ENCODE measurements at regions not wholly inside any gene's neighbourhood (a gene's known extent, or its start where the extent isn't known, plus 50 kb on each side); places are given as distances from the start of the nearest gene placed in this dataset.

DNA sequence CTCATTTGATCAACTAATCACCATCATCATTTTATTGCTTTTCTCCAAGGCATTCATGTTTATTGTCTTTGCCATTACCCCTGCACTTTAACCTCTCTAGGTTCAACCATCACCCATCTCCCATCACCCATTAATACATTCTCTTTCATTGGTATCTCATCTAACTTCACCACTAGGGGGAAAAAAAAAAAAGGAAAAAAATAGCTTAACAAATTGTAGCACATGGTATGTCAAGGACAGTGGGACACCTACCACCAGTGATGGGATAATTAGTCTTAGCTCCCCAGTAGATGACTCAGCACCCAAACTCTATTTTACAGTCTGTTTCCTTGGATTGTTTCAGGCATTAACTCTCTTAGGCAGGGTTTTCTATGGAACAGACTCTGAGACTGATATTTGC, 1770.2 kb upstream of the MIR17HG start:
- H3K56ac ChIP-seq (ENCODE audit: extremely low read depth, insufficient read depth, low read length), result no peak overlapping the region
- no peak overlapping the region for H3K14ac ChIP-seq (replicated peaks; ENCODE audit: low read depth, low read length)
- POLR2A ChIA-PET (ENCODE audit: unreplicated experiment), result no interaction called here
- no peak overlapping the region for H4K8ac ChIP-seq (ENCODE audit: low read depth in 2 of 2, low read length in 2 of 2)
- H2BK20ac ChIP-seq (ENCODE audit: low read depth, low read length), result no peak overlapping the region
- no peak overlapping the region for H3K4ac ChIP-seq (ENCODE audit: low read depth, low read length)
- H3K9me1 ChIP-seq (ENCODE audit: insufficient read depth, low read length), result no peaks in the 10 kb centered on the region
- H2AK5ac ChIP-seq (ENCODE audit: low read depth, low read length), result no peak overlapping the region
- H3K27me3 ChIP-seq (ENCODE audit: control insufficient read depth, insufficient read depth, low read length), result no peaks in the 10 kb centered on the region
- TF ChIP-seq RAD21 (IDR thresholded peaks at IDR 0.05; ENCODE audit: low read length) (no peak), BHLHE40 (IDR thresholded peaks at IDR 0.05; ENCODE audit: low read depth, low read length) (no peak), ELK1 (IDR thresholded peaks at IDR 0.05; ENCODE audit: borderline replicate concordance, low read depth, low read length) (no peak), RCOR1 (IDR thresholded peaks at IDR 0.05; ENCODE audit: insufficient replicate concordance, low read length) (no peak), NFE2L2 (IDR thresholded peaks at IDR 0.05; ENCODE audit: low read depth, low read length) (no peak), MAFK (IDR thresholded peaks at IDR 0.05; ENCODE audit: low read depth, low read length) (no peak), RFX5 (IDR thresholded peaks at IDR 0.05; ENCODE audit: low read depth, low read length) (no peak), USF2 (IDR thresholded peaks at IDR 0.05; ENCODE audit: low read depth, low read length) (no peak), CEBPB (IDR thresholded peaks at IDR 0.05; ENCODE audit: low read depth, low read length) (no peak), CHD1 (IDR thresholded peaks at IDR 0.05; ENCODE audit: low read depth, low read length) (no peak), SMC3 (IDR thresholded peaks at IDR 0.05; ENCODE audit: low read depth, low read length) (no peak), FOS (IDR thresholded peaks at IDR 0.05; ENCODE audit: low read depth, low read length) (no peak), MAZ (IDR thresholded peaks at IDR 0.05; ENCODE audit: borderline replicate concordance, low read depth, low read length) (no peak), CTCF (conservative IDR thresholded peaks at IDR 0.05; ENCODE audit: low read depth, low read length) (no peak), POLR2A (IDR thresholded peaks at IDR 0.05; ENCODE audit: low read depth, low read length) (no peak), MXI1 (IDR thresholded peaks at IDR 0.05; ENCODE audit: borderline replicate concordance, low read depth, low read length) (no peak)
- no TSS peak for BruUV-seq (replicated peaks)
- no peak overlapping the region for H4K91ac ChIP-seq (ENCODE audit: insufficient read depth, low read depth, low read length)
- H3K9ac ChIP-seq (ENCODE audit: low read depth, low read length), result no peak overlapping the region
- H3K18ac ChIP-seq (ENCODE audit: low read depth, low read length), result no peak overlapping the region
- no peak overlapping the region for H2BK15ac ChIP-seq (ENCODE audit: low read depth, low read length)
- H3K9me3 ChIP-seq (ENCODE audit: control insufficient read depth, insufficient read depth, low read length), result no peaks in the 10 kb centered on the region
- ATAC-seq (ENCODE audit: low read depth), result no peak
- no peak overlapping the region for H4K5ac ChIP-seq (ENCODE audit: low read depth, low read length)
- in situ Hi-C loops (cut with MboI; ENCODE audit: low sequenced_read_pairs) (no loop called here), dilution Hi-C loops (cut with HindIII; ENCODE audit: low sequenced_read_pairs, unreplicated experiment) (no loop called here), intact Hi-C loops (cut with micrococcal nuclease) (no loop called here)
- H2BK5ac ChIP-seq (ENCODE audit: low read depth, low read length, poor library complexity, severe bottlenecking), result no peak overlapping the region
- no peak overlapping the region for H3K4me3 ChIP-seq (ENCODE audit: insufficient read depth, low read depth, low read length)
- H3K23ac ChIP-seq (ENCODE audit: low read depth, low read length), result no peak overlapping the region
- H2AFZ ChIP-seq (replicated peaks; ENCODE audit: low read length, poor library complexity), result no peak overlapping the region
- no peak overlapping the region for H3K4me2 ChIP-seq (ENCODE audit: low read depth, low read length)
- no peaks in the 10 kb centered on the region for H4K20me1 ChIP-seq (ENCODE audit: insufficient read depth, low read length)
- no peak overlapping the region for H2BK120ac ChIP-seq (ENCODE audit: low read depth, low read length)
- no peak overlapping the region for H2AK9ac ChIP-seq (replicated peaks; ENCODE audit: low read depth, low read length, poor library complexity)
- H3K4me1 ChIP-seq (ENCODE audit: control insufficient read depth, insufficient read depth, low read length), result no peaks in the 10 kb centered on the region
- H3K79me1 ChIP-seq (ENCODE audit: low read depth in 1 of 2, low read length in 2 of 2), result no peaks in the 10 kb centered on the region
- CTCF ChIA-PET, result no interaction called here
- no peak overlapping the region for H3K27ac ChIP-seq (ENCODE audit: insufficient read depth, low read length)
- H3K36me3 ChIP-seq (ENCODE audit: control insufficient read depth, insufficient read depth, low read length), result no peaks in the 10 kb centered on the region
- DNase-seq, result no peak

Measured in IMR-90 (cell line).